GM21576 (cell line): ENCODE measurements at regions not wholly inside any gene's neighbourhood (a gene's known extent, or its start where the extent isn't known, plus 50 kb on each side); places are given as distances from the start of the nearest gene placed in this dataset.

ENCODE experiments used
- ATAC-seq: cut with Tn5 transposase; IDR thresholded peaks from one replicate; pipeline ENCODE4 v1.9.1; 2021; ENCODE audit warnings: mild to moderate bottlenecking, moderate library complexity; ENCODE audit not compliant: unreplicated experiment

- ATAC-seq: no peak
Observed at GRCh38 chr3:72441284-72441994, 406.8 kb downstream of the SHQ1 start.

- ATAC-seq: peak; percentile 54
Observed at GRCh38 chr3:72440491-72440890, 407.8 kb downstream of the SHQ1 start.

GRCh38 chr3:72439321-72440183 is 408.7 kb downstream of the SHQ1 start:
- ATAC-seq: peak; percentile 67

- no peak for ATAC-seq
Observed at GRCh38 chr3:72437661-72438406, 410.4 kb downstream of the SHQ1 start.

GRCh38 chr3:72436863-72437592 is 411.2 kb downstream of the SHQ1 start:
- ATAC-seq: no peak

GRCh38 chr3:72434296-72434695 is 413.9 kb downstream of the SHQ1 start:
- ATAC-seq: no peak

- no peak for ATAC-seq
Observed at GRCh38 chr3:72432246-72432645, 416.0 kb downstream of the SHQ1 start.

GRCh38 chr3:72429589-72430353 is 418.5 kb downstream of the SHQ1 start:
- no peak for ATAC-seq

GRCh38 chr3:72428803-72429202 is 419.4 kb downstream of the SHQ1 start:
- ATAC-seq: no peak

GRCh38 chr3:72427624-72428023 is 420.6 kb downstream of the SHQ1 start:
- ATAC-seq: no peak

- ATAC-seq: peak; percentile 54
Observed at GRCh38 chr3:72426618-72427397, 421.4 kb downstream of the SHQ1 start.

GRCh38 chr3:72423643-72424042 is 424.6 kb downstream of the SHQ1 start:
- ATAC-seq: no peak

GRCh38 chr3:72421786-72422185 is 426.5 kb downstream of the SHQ1 start:
- no peak for ATAC-seq

GRCh38 chr3:72421126-72421525 is 427.1 kb downstream of the SHQ1 start:
- ATAC-seq: no peak

- ATAC-seq: no peak
Observed at GRCh38 chr3:72418856-72419255, 429.4 kb downstream of the SHQ1 start.

- ATAC-seq: no peak
Observed at GRCh38 chr3:72418244-72418643, 430.0 kb downstream of the SHQ1 start.

- ATAC-seq: no peak
Observed at GRCh38 chr3:72414481-72415016, 433.7 kb downstream of the SHQ1 start.

GRCh38 chr3:72413228-72413627 is 435.0 kb downstream of the SHQ1 start:
- no peak for ATAC-seq

- ATAC-seq: no peak
Observed at GRCh38 chr3:72412340-72412956, 435.8 kb downstream of the SHQ1 start.
